Tibial nerve (tissue), 4 donors: ENCODE measurements at regions not wholly inside any gene's neighbourhood (a gene's known extent, or its start where the extent isn't known, plus 50 kb on each side); places are given as distances from the start of the nearest gene placed in this dataset.

Experiments used
- DNase-seq, 2 donors: peaks; one replicate each; pipeline ENCODE4 v3.0.0-alpha.2; 2019; ENCODE audit warnings: low spot score in 2 of 2
- H3K27ac ChIP-seq, 4 donors: fragments of 200-600 bp; sonication (generic) in 3 of 4; one replicate each; pipeline ENCODE4 v1.5.1; 2017 to 2019; ENCODE audit warnings: mild to moderate bottlenecking in 1 of 4
- H3K27me3 ChIP-seq, 2 donors: fragments of 200-600 bp; sonication (generic) in 1 of 2; one replicate each; pipeline versions ENCODE4 v1.5.1 to v1.6.0; 2017 to 2019
- H3K36me3 ChIP-seq, 3 donors: fragments of 200-600 bp; sonication (generic); one replicate each; pipeline ENCODE4 v1.5.1; 2018 to 2019
- H3K4me1 ChIP-seq, 4 donors: fragments of 200-600 bp; sonication (generic) in 3 of 4; one replicate each; pipeline ENCODE4 v1.5.1; 2017 to 2019
- H3K4me3 ChIP-seq, 4 donors: fragments of 200-600 bp; sonication (generic) in 3 of 4; one replicate each; pipeline ENCODE4 v1.5.1; 2017 to 2019; ENCODE audit warnings: mild to moderate bottlenecking in 1 of 4, moderate library complexity in 1 of 4
- H3K9me3 ChIP-seq, 4 donors: fragments of 200-600 bp; sonication (generic) in 3 of 4; one replicate each; pipeline ENCODE4 v1.5.1; 2017 to 2019
- CTCF ChIP-seq, 5 experiments: fragments of 200-600 bp in 3 of 5; fragments of 450-650 bp in 2 of 5; sonication (generic) in 3 of 5; IDR thresholded peaks; one replicate each; pipeline ENCODE4 v1.5.1; 2016 to 2019; ENCODE audit warnings: antibody characterized with exemption in 5 of 5, mild to moderate bottlenecking in 3 of 5, moderate library complexity in 2 of 5
- EP300 ChIP-seq, 2 donors: sonication (generic); formaldehyde crosslinking; IDR thresholded peaks; one replicate each; pipeline ENCODE4 v1.6.1; 2017; ENCODE audit warnings: antibody characterized with exemption in 2 of 2, mild to moderate bottlenecking in 1 of 2
- POLR2A ChIP-seq, 2 donors: fragments of 450-650 bp; IDR thresholded peaks; one replicate each; pipeline ENCODE4 v1.6.1; 2017; ENCODE audit warnings: antibody characterized with exemption in 2 of 2, mild to moderate bottlenecking in 2 of 2, moderate library complexity in 2 of 2
- WGBS, 2 donors: methylation state at CpG; one replicate each; pipeline ENCODE4 v1.1.5; 2018; 5-methylcytosine and 5-hydroxymethylcytosine counted together

GRCh38 chr9:113788616-113789330 lies 87.3 kb upstream of the ZNF618 start:
- H3K27me3 ChIP-seq = no peaks in the 10 kb centered on the region
- no peaks in the 10 kb centered on the region for H3K4me1 ChIP-seq
- TF ChIP-seq EP300 (IDR thresholded peaks at IDR 0.05) (no peak), POLR2A (IDR thresholded peaks at IDR 0.05) (no peak), CTCF (IDR thresholded peaks at IDR 0.05) (no peak)
- H3K27ac ChIP-seq = no peak overlapping the region
- no peaks in the 10 kb centered on the region for H3K9me3 ChIP-seq
- 38 to 41% methylated on average over 10 of the region's 10 CpGs for WGBS, 2 donors
- H3K36me3 ChIP-seq = no peaks in the 10 kb centered on the region
- DNase-seq = no peak
- no peak overlapping the region for H3K4me3 ChIP-seq

- DNase-seq = no peak
- TF ChIP-seq CTCF (IDR thresholded peaks at IDR 0.05) (no peak), POLR2A (IDR thresholded peaks at IDR 0.05) (no peak), EP300 (IDR thresholded peaks at IDR 0.05) (no peak)
- 83% methylated on average over 11 of the region's 11 CpGs for WGBS, 2 donors
- H3K4me1 ChIP-seq = no peaks in the 10 kb centered on the region
- no peaks in the 10 kb centered on the region for H3K9me3 ChIP-seq
- H3K36me3 ChIP-seq = no peaks in the 10 kb centered on the region
- no peaks in the 10 kb centered on the region for H3K27me3 ChIP-seq
- no peak overlapping the region for H3K4me3 ChIP-seq
- no peak overlapping the region for H3K27ac ChIP-seq
Observed at GRCh38 chr9:113790093-113790492, 86.0 kb upstream of the ZNF618 start.

- H3K9me3 ChIP-seq = no peaks in the 10 kb centered on the region
- 70 to 76% methylated on average over 9 of the region's 9 CpGs for WGBS, 2 donors
- H3K36me3 ChIP-seq = no peaks in the 10 kb centered on the region
- H3K4me3 ChIP-seq = no peak overlapping the region
- no peak for TF ChIP-seq POLR2A (IDR thresholded peaks at IDR 0.05)
- TF ChIP-seq CTCF (IDR thresholded peaks at IDR 0.05) = no peak
- TF ChIP-seq EP300 (IDR thresholded peaks at IDR 0.05) = no peak
- H3K27ac ChIP-seq = no peak overlapping the region
- DNase-seq = no peak
- H3K4me1 ChIP-seq = no peaks in the 10 kb centered on the region
- no peaks in the 10 kb centered on the region for H3K27me3 ChIP-seq
Observed at GRCh38 chr9:113793558-113793957, 82.6 kb upstream of the ZNF618 start.

GRCh38 chr9:113794721-113795120 lies 81.4 kb upstream of the ZNF618 start:
- Histone ChIP-seq H3K4me3 (no peak overlapping the region), H3K27ac (no peak overlapping the region), H3K4me1 (no peaks in the 10 kb centered on the region), H3K27me3 (no peaks in the 10 kb centered on the region), H3K9me3 (no peaks in the 10 kb centered on the region), H3K36me3 (no peaks in the 10 kb centered on the region)
- WGBS, 2 donors = 82 to 83% methylated on average over 6 of the region's 6 CpGs
- DNase-seq = no peak
- no peak for TF ChIP-seq EP300 (IDR thresholded peaks at IDR 0.05)
- no peak for TF ChIP-seq CTCF (IDR thresholded peaks at IDR 0.05)
- TF ChIP-seq POLR2A (IDR thresholded peaks at IDR 0.05) = no peak

- Histone ChIP-seq H3K9me3 (no peaks in the 10 kb centered on the region), H3K4me3 (no peak overlapping the region), H3K4me1 (no peaks in the 10 kb centered on the region), H3K36me3 (no peaks in the 10 kb centered on the region), H3K27me3 (no peaks in the 10 kb centered on the region), H3K27ac (no peak overlapping the region)
- TF ChIP-seq POLR2A (IDR thresholded peaks at IDR 0.05) = no peak
- no peak for TF ChIP-seq EP300 (IDR thresholded peaks at IDR 0.05)
- TF ChIP-seq CTCF (IDR thresholded peaks at IDR 0.05) = no peak
- WGBS, 2 donors = 85 to 93% methylated on average over 2 of the region's 2 CpGs
- no peak for DNase-seq
Observed at GRCh38 chr9:113795811-113796392, 80.2 kb upstream of the ZNF618 start.
